GM23248 (cell line): ENCODE measurements at regions not wholly inside any gene's neighbourhood (a gene's known extent, or its start where the extent isn't known, plus 50 kb on each side); places are given as distances from the start of the nearest gene placed in this dataset.

Source experiments
- DNase-seq: peaks from one replicate; pipeline ENCODE4 v3.0.0-alpha.2; 2015
- H2AFZ ChIP-seq: fragments of 200-600 bp; sonication (generic); 2 replicates; pipeline ENCODE4 v1.6.1; 2016; ENCODE audit warnings: antibody characterized with exemption
- H3F3A ChIP-seq: fragments of 200-600 bp; sonication (generic); 2 replicates; pipeline ENCODE4 v1.6.1; 2016; ENCODE audit warnings: mild to moderate bottlenecking, antibody characterized with exemption, mixed run types; ENCODE audit not compliant: insufficient read depth
- H3K27ac ChIP-seq: fragments of 200-600 bp; sonication (generic); 2 replicates; pipeline ENCODE4 v1.5.1; 2016; ENCODE audit warnings: mild to moderate bottlenecking
- H3K27me3 ChIP-seq: fragments of 200-600 bp; sonication (generic); replicated peaks from 2 replicates; pipeline ENCODE4 v1.6.1; 2016; ENCODE audit warnings: mild to moderate bottlenecking; ENCODE audit not compliant: insufficient read depth
- H3K36me3 ChIP-seq: fragments of 200-600 bp; sonication (generic); 2 replicates; pipeline ENCODE4 v1.6.1; 2016; ENCODE audit warnings: low read depth, mild to moderate bottlenecking
- H3K4me1 ChIP-seq: fragments of 200-600 bp; sonication (generic); 2 replicates; pipeline ENCODE4 v1.6.1; 2016; ENCODE audit warnings: mild to moderate bottlenecking; ENCODE audit not compliant: insufficient read depth
- H3K4me2 ChIP-seq: fragments of 200-600 bp; sonication (generic); one replicate; pipeline ENCODE4 v1.6.1; 2016; ENCODE audit warnings: mild to moderate bottlenecking; ENCODE audit not compliant: unreplicated experiment
- H3K4me3 ChIP-seq: fragments of 200-600 bp; sonication (generic); 2 replicates; pipeline ENCODE4 v1.5.1; 2016; ENCODE audit warnings: mild to moderate bottlenecking
- H3K79me2 ChIP-seq: fragments of 200-600 bp; sonication (generic); 2 replicates; pipeline ENCODE4 v1.6.1; 2016; ENCODE audit warnings: mild to moderate bottlenecking; ENCODE audit not compliant: insufficient read depth
- H3K9ac ChIP-seq: fragments of 200-600 bp; sonication (generic); 2 replicates; pipeline ENCODE4 v1.6.1; 2016; ENCODE audit warnings: mild to moderate bottlenecking
- H3K9me2 ChIP-seq: fragments of 200-600 bp; sonication (generic); 2 replicates; pipeline ENCODE4 v1.6.1; 2016; ENCODE audit warnings: mixed run types, mild to moderate bottlenecking, moderate library complexity; ENCODE audit not compliant: insufficient read depth
- H3K9me3 ChIP-seq: fragments of 200-600 bp; sonication (generic); one replicate; pipeline ENCODE4 v1.6.1; 2017; ENCODE audit warnings: low read depth
- H4K20me1 ChIP-seq: fragments of 200-600 bp; sonication (generic); 2 replicates; pipeline ENCODE4 v1.6.0; 2016; ENCODE audit not compliant: insufficient read depth
- EZH2 ChIP-seq: fragments of 200-600 bp; sonication (generic); IDR thresholded peaks from 2 replicates; pipeline ENCODE4 v1.6.1; 2018; ENCODE audit warnings: antibody characterized with exemption, mild to moderate bottlenecking; ENCODE audit not compliant: insufficient read depth, poor library complexity, severe bottlenecking
- EZH2phosphoT487 ChIP-seq: fragments of 200-600 bp; sonication (generic); IDR thresholded peaks from 2 replicates; pipeline ENCODE4 v1.6.1; 2018; ENCODE audit warnings: antibody characterized with exemption, moderate library complexity, mild to moderate bottlenecking, low read depth; ENCODE audit not compliant: insufficient read depth
- WGBS, 2 experiments: methylation state at CpG; one replicate each; pipeline ENCODE4 v1.1.6; 2015 to 2017; ENCODE audit warnings: low lambda C conversion rate in 2 of 2, low coverage in 1 of 2; ENCODE audit errors: missing lambda C conversion rate in 2 of 2; 5-methylcytosine and 5-hydroxymethylcytosine counted together
- in situ Hi-C: fragments of 300-500 bp; cut with MboI; formaldehyde crosslinking; loops from 2 replicates; pipeline ENCODE4 v1.15.0; 2020

DNA sequence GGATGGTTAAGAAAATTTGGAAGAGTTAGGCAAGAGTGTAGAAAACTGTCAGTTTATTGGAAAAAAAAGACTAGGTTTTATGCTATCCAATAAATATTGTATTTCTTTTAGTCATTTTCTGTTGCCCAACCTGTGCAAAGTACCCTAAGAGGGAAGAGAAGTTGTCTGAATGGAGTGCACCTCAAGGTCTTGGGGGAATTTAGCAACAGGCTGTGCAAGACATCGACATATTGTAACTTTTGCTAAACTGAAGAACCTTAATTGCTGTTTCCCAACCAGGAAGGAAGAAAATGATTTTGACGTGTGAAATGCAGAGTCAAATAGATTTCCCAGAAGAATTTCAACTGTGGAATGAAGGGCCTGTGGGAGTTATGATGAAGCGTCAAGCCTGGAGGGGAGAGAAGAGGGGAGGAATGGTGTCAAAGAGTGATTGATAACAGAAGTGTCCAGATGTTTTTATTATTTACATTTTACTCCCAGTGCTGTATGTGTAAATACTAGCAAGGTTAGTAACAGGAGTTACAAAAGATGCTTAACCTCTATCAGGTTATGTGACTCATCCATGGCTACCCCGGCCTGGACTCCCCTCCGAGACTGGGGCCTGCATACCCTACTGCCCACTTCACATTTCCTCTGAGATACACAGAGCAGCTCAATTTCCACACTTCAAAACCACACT, 246.8 kb downstream of the MYLK4 start:
- no peaks in the 10 kb centered on the region for H4K20me1 ChIP-seq
- no peaks in the 10 kb centered on the region for H3K79me2 ChIP-seq
- no peaks in the 10 kb centered on the region for H3F3A ChIP-seq
- H3K4me3 ChIP-seq = no peak overlapping the region
- TF ChIP-seq EZH2phosphoT487 (no peak), EZH2 (no peak)
- in situ Hi-C loops = no loop called here
- peaks cover 55% of the 10 kb centered on the region for H3K27me3 ChIP-seq
- no peak overlapping the region for H3K9ac ChIP-seq
- no peaks in the 10 kb centered on the region for H3K36me3 ChIP-seq
- no peak overlapping the region for H2AFZ ChIP-seq
- no peaks in the 10 kb centered on the region for H3K9me3 ChIP-seq
- WGBS, 2 experiments = 24 to 25% methylated on average over 5 of the region's 5 CpGs
- H3K27ac ChIP-seq = no peak overlapping the region
- H3K4me2 ChIP-seq = no peak overlapping the region
- H3K4me1 ChIP-seq = no peaks in the 10 kb centered on the region
- peak; percentile 31 for DNase-seq
- H3K9me2 ChIP-seq = no peaks in the 10 kb centered on the region

DNA sequence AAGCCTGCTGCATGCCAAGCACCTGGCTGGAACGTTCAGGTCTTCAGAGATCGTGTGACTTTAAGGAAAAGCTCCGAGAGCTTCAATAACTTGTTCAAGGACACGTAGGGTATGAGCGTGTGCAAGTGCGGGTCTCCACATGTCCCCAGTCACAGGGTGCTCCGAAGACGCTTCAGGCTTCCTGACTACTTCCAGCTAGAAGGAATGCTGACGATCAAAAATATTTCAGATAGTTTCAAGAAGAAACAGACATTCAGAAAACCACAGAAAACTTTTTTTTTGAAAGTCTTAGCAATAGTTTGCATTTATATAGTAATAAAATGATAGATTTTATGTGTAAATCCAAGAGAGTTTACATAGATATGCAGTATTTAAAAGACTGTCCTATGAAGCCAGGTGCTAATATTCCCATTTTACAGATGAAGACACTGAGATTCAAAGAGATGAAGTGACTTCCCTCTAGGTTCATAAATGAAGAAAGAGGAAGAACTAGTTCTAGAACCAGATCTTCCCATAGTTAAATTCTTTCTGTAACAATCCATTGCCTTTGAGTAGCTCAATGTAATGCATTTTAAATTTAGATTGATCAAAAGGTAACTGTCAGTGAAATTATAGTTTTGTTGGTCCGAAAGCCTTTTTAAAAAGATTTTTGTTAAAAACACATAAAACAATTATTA, 247.6 kb downstream of the MYLK4 start:
- Histone ChIP-seq H3K4me3 (no peak overlapping the region), H3K27ac (no peak overlapping the region), H3K4me1 (no peaks in the 10 kb centered on the region), H3K79me2 (no peaks in the 10 kb centered on the region), H3K9ac (no peak overlapping the region), H3K27me3 (peaks cover 47% of the 10 kb centered on the region), H2AFZ (no peak overlapping the region), H3K9me3 (no peaks in the 10 kb centered on the region), H4K20me1 (no peaks in the 10 kb centered on the region), H3K9me2 (no peaks in the 10 kb centered on the region), H3K4me2 (no peak overlapping the region), H3F3A (no peaks in the 10 kb centered on the region), H3K36me3 (no peaks in the 10 kb centered on the region)
- DNase-seq = no peak
- no peak for TF ChIP-seq EZH2phosphoT487
- WGBS, 2 experiments = 44 to 51% methylated on average over 10 of the region's 10 CpGs
- in situ Hi-C loops = no loop called here

GRCh38 chr6:2502096-2502997, 248.4 kb downstream of the MYLK4 start:
- no peaks in the 10 kb centered on the region for H3K4me1 ChIP-seq
- in situ Hi-C loops = no loop called here
- H3K4me2 ChIP-seq = no peak overlapping the region
- H3K79me2 ChIP-seq = no peaks in the 10 kb centered on the region
- no peaks in the 10 kb centered on the region for H3F3A ChIP-seq
- H3K4me3 ChIP-seq = no peak overlapping the region
- WGBS, 2 experiments = 33% methylated on average over 17 to 18 of the region's 18 CpGs
- H4K20me1 ChIP-seq = no peaks in the 10 kb centered on the region
- no peak overlapping the region for H3K27ac ChIP-seq
- TF ChIP-seq EZH2phosphoT487 = no peak
- no peak for TF ChIP-seq EZH2
- no peak overlapping the region for H3K9ac ChIP-seq
- H3K9me2 ChIP-seq = no peaks in the 10 kb centered on the region
- H2AFZ ChIP-seq = no peak overlapping the region
- H3K27me3 ChIP-seq = peaks cover 39% of the 10 kb centered on the region
- H3K9me3 ChIP-seq = no peaks in the 10 kb centered on the region
- H3K36me3 ChIP-seq = no peaks in the 10 kb centered on the region
- no peak for DNase-seq

GRCh38 chr6:2497922-2498623, 252.6 kb downstream of the MYLK4 start:
- no peaks in the 10 kb centered on the region for H3K4me1 ChIP-seq
- DNase-seq = peak; percentile 33
- in situ Hi-C loops = no loop called here
- no peaks in the 10 kb centered on the region for H3F3A ChIP-seq
- no peak overlapping the region for H3K4me3 ChIP-seq
- no peaks in the 10 kb centered on the region for H4K20me1 ChIP-seq
- 48% methylated on average over 11 of the region's 11 CpGs for WGBS, 2 experiments
- no peak overlapping the region for H3K4me2 ChIP-seq
- H3K79me2 ChIP-seq = no peaks in the 10 kb centered on the region
- H3K36me3 ChIP-seq = no peaks in the 10 kb centered on the region
- no peak overlapping the region for H2AFZ ChIP-seq
- H3K9ac ChIP-seq = no peak overlapping the region
- no peak for TF ChIP-seq EZH2
- no peak for TF ChIP-seq EZH2phosphoT487
- no peaks in the 10 kb centered on the region for H3K9me2 ChIP-seq
- H3K27me3 ChIP-seq = peaks cover 13% of the 10 kb centered on the region
- no peak overlapping the region for H3K27ac ChIP-seq
- no peaks in the 10 kb centered on the region for H3K9me3 ChIP-seq
